ENCODE measurements at regions not wholly inside any gene's neighbourhood (a gene's known extent, or its start where the extent isn't known, plus 50 kb on each side); places are given as distances from the start of the nearest gene placed in this dataset.

- no peaks in the 10 kb centered on the region for H3K36me3 ChIP-seq (ENCODE audit: low read depth)
- DNase-seq (ENCODE audit: low spot score), result no peak
- no peak for ATAC-seq (ENCODE audit: low read depth)
- H3K9me3 ChIP-seq (ENCODE audit: severe bottlenecking), result no peaks in the 10 kb centered on the region
- H3K27me3 ChIP-seq (ENCODE audit: insufficient read depth, poor library complexity, severe bottlenecking), result peaks cover 3% of the 10 kb centered on the region
- H3K4me1 ChIP-seq (ENCODE audit: insufficient read depth, poor library complexity, severe bottlenecking), result no peaks in the 10 kb centered on the region
- no peak overlapping the region for H3K4me3 ChIP-seq (ENCODE audit: severe bottlenecking)
- TF ChIP-seq CTCF (IDR thresholded peaks at IDR 0.05; ENCODE audit: poor library complexity, severe bottlenecking), result no peak
- no peak overlapping the region for H3K27ac ChIP-seq (ENCODE audit: poor library complexity, severe bottlenecking)
These were observed 1551.6 kb downstream of the MRPL39 start for GRCh38 chr21:24055696-24056095.

GRCh38 chr21:24050231-24050630 is 1557.0 kb downstream of the MRPL39 start:
- no peaks in the 10 kb centered on the region for H3K4me1 ChIP-seq (ENCODE audit: insufficient read depth, poor library complexity, severe bottlenecking)
- no peak for TF ChIP-seq CTCF (IDR thresholded peaks at IDR 0.05; ENCODE audit: poor library complexity, severe bottlenecking)
- DNase-seq (ENCODE audit: low spot score) (no peak), ATAC-seq (ENCODE audit: low read depth) (no peak)
- no peaks in the 10 kb centered on the region for H3K36me3 ChIP-seq (ENCODE audit: low read depth)
- H3K4me3 ChIP-seq (ENCODE audit: severe bottlenecking), result no peak overlapping the region
- no peaks in the 10 kb centered on the region for H3K9me3 ChIP-seq (ENCODE audit: severe bottlenecking)
- no peak overlapping the region for H3K27ac ChIP-seq (ENCODE audit: poor library complexity, severe bottlenecking)
- H3K27me3 ChIP-seq (ENCODE audit: insufficient read depth, poor library complexity, severe bottlenecking), result peaks cover 3% of the 10 kb centered on the region

GRCh38 chr21:24046829-24047443 is 1560.3 kb downstream of the MRPL39 start:
- Histone ChIP-seq H3K36me3 (ENCODE audit: low read depth) (no peaks in the 10 kb centered on the region), H3K4me1 (ENCODE audit: insufficient read depth, poor library complexity, severe bottlenecking) (no peaks in the 10 kb centered on the region), H3K4me3 (ENCODE audit: severe bottlenecking) (no peak overlapping the region), H3K27ac (ENCODE audit: poor library complexity, severe bottlenecking) (no peak overlapping the region), H3K27me3 (ENCODE audit: insufficient read depth, poor library complexity, severe bottlenecking) (peaks cover 6% of the 10 kb centered on the region), H3K9me3 (ENCODE audit: severe bottlenecking) (no peaks in the 10 kb centered on the region)
- no peak for ATAC-seq (ENCODE audit: low read depth)
- TF ChIP-seq CTCF (IDR thresholded peaks at IDR 0.05; ENCODE audit: poor library complexity, severe bottlenecking), result no peak
- no peak for DNase-seq (ENCODE audit: low spot score)

GRCh38 chr21:24045775-24046215 is 1561.5 kb downstream of the MRPL39 start:
- H3K27ac ChIP-seq (ENCODE audit: poor library complexity, severe bottlenecking), result no peak overlapping the region
- H3K36me3 ChIP-seq (ENCODE audit: low read depth), result no peaks in the 10 kb centered on the region
- ATAC-seq (ENCODE audit: low read depth), result peak; percentile 81
- H3K4me3 ChIP-seq (ENCODE audit: severe bottlenecking), result no peak overlapping the region
- DNase-seq (ENCODE audit: low spot score), result peak; percentile 27
- peak; percentile 44 for TF ChIP-seq CTCF (IDR thresholded peaks at IDR 0.05; ENCODE audit: poor library complexity, severe bottlenecking)
- H3K4me1 ChIP-seq (ENCODE audit: insufficient read depth, poor library complexity, severe bottlenecking), result no peaks in the 10 kb centered on the region
- H3K27me3 ChIP-seq (ENCODE audit: insufficient read depth, poor library complexity, severe bottlenecking), result peaks cover 6% of the 10 kb centered on the region
- no peaks in the 10 kb centered on the region for H3K9me3 ChIP-seq (ENCODE audit: severe bottlenecking)

GRCh38 chr21:24045373-24045772 is 1561.9 kb downstream of the MRPL39 start:
- DNase-seq (ENCODE audit: low spot score), result no peak
- H3K36me3 ChIP-seq (ENCODE audit: low read depth), result no peaks in the 10 kb centered on the region
- no peak overlapping the region for H3K4me3 ChIP-seq (ENCODE audit: severe bottlenecking)
- H3K27ac ChIP-seq (ENCODE audit: poor library complexity, severe bottlenecking), result no peak overlapping the region
- H3K27me3 ChIP-seq (ENCODE audit: insufficient read depth, poor library complexity, severe bottlenecking), result peaks cover 6% of the 10 kb centered on the region
- TF ChIP-seq CTCF (IDR thresholded peaks at IDR 0.05; ENCODE audit: poor library complexity, severe bottlenecking), result no peak
- H3K4me1 ChIP-seq (ENCODE audit: insufficient read depth, poor library complexity, severe bottlenecking), result no peaks in the 10 kb centered on the region
- ATAC-seq (ENCODE audit: low read depth), result no peak
- H3K9me3 ChIP-seq (ENCODE audit: severe bottlenecking), result no peaks in the 10 kb centered on the region

All from RWPE2 (cell line).